GM12865 (cell line): ENCODE measurements at regions not wholly inside any gene's neighbourhood (a gene's known extent, or its start where the extent isn't known, plus 50 kb on each side); places are given as distances from the start of the nearest gene placed in this dataset.

Experiments used
- DNase-seq: peaks from one replicate; pipeline ENCODE4 v3.0.0; 2010; ENCODE audit warnings: low read depth
- H3K4me3 ChIP-seq: 2 replicates; pipeline ENCODE4 v1.5.1; 2011; ENCODE audit warnings: mild to moderate bottlenecking, low read depth, low read length, control low read depth
- CTCF ChIP-seq: IDR thresholded peaks from 2 replicates; pipeline ENCODE4 v1.5.1; 2011; ENCODE audit warnings: low read length, control low read depth, low read depth, inconsistent platforms; ENCODE audit not compliant: insufficient read depth; ENCODE audit errors: missing control alignments

DNA sequence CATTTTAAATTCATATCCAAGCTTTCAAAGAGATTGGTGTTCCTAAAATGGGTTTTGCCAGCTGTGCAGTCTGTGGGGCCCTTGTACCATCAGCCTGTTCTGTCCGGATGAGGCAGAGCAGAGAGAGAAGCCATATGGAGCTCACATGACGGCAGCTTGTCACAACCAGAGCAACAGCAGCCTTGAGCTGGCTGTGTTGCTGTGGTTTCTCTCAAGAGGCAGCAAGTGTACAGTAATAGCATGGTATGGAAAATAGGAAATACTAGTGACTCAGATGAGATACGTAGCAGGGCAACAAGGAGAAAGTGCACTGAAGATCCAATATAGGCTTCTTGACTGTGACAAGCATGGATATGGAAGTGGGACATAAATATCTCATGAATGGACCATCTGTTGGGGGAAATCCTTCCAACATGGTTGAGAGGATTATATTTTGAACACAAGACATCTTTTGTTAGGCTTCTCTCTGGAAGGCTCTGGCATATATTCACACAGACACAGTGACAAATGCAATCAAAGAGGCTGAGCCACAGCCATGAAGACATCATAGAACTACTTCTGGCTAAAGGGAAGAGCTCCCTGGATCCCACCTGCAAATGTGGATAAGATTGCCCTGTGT is 251.0 kb upstream of the TAC1 start:
- TF ChIP-seq CTCF = no peak
- H3K4me3 ChIP-seq = no peak overlapping the region
- no peak for DNase-seq

- DNase-seq = no peak
- no peak for TF ChIP-seq CTCF
- no peak overlapping the region for H3K4me3 ChIP-seq
Observed at GRCh38 chr7:97495487-97495886, 236.4 kb upstream of the TAC1 start.

- no peak overlapping the region for H3K4me3 ChIP-seq
- DNase-seq = peak; percentile 46
Observed at GRCh38 chr7:97499204-97499603, 232.7 kb upstream of the TAC1 start.

GRCh38 chr7:97503367-97504094 is 228.4 kb upstream of the TAC1 start:
- DNase-seq = no peak
- no peak overlapping the region for H3K4me3 ChIP-seq
- TF ChIP-seq CTCF = no peak

More at GRCh38 chr7:97499204-97499603, 232.7 kb upstream of the TAC1 start:
- peak; percentile 58 for TF ChIP-seq CTCF

GRCh38 chr7:97506728-97507127 is 225.2 kb upstream of the TAC1 start:
- H3K4me3 ChIP-seq = no peak overlapping the region
- TF ChIP-seq CTCF = no peak
- peak; percentile 22 for DNase-seq

- no peak for DNase-seq
- H3K4me3 ChIP-seq = no peak overlapping the region
- TF ChIP-seq CTCF = no peak
Observed at GRCh38 chr7:97512441-97513207, 219.3 kb upstream of the TAC1 start.

- no peak overlapping the region for H3K4me3 ChIP-seq
- no peak for TF ChIP-seq CTCF
- peak; percentile 6 for DNase-seq
Observed at GRCh38 chr7:97513326-97513725, 218.6 kb upstream of the TAC1 start.
